Vagina (tissue), 2 donors: ENCODE measurements at regions not wholly inside any gene's neighbourhood (a gene's known extent, or its start where the extent isn't known, plus 50 kb on each side); places are given as distances from the start of the nearest gene placed in this dataset.

Experiments used
- CTCF ChIP-seq, 3 experiments: fragments of 450-650 bp in 2 of 3; fragments of 200-600 bp in 1 of 3; sonication (generic) in 1 of 3; IDR thresholded peaks; one replicate each; pipeline ENCODE4 v1.5.1; 2017 to 2019; ENCODE audit warnings: antibody characterized with exemption in 3 of 3, mild to moderate bottlenecking in 2 of 3, moderate library complexity in 2 of 3
- POLR2A ChIP-seq, 2 donors: fragments of 450-650 bp; IDR thresholded peaks; one replicate each; pipeline ENCODE4 v1.6.1; 2017; ENCODE audit warnings: antibody characterized with exemption in 2 of 2, mild to moderate bottlenecking in 2 of 2, moderate library complexity in 2 of 2
- POLR2AphosphoS5 ChIP-seq, 2 donors: sonication (generic); formaldehyde crosslinking; IDR thresholded peaks; one replicate each; pipeline ENCODE4 v1.9.0; 2017; ENCODE audit warnings: antibody characterized with exemption in 2 of 2, mild to moderate bottlenecking in 2 of 2, low read depth in 1 of 2; ENCODE audit not compliant: insufficient read depth in 1 of 2

- no peak for TF ChIP-seq POLR2AphosphoS5 (IDR thresholded peaks at IDR 0.05; ENCODE audit: insufficient read depth in 1 of 2, low read depth in 1 of 2)
- TF ChIP-seq CTCF (IDR thresholded peaks at IDR 0.05), result no peak
- TF ChIP-seq POLR2A (IDR thresholded peaks at IDR 0.05), result no peak
Observed at GRCh38 chr4:111537871-111538270, 607.4 kb upstream of the FAM241A start.
